Brain microvascular endothelial cell (primary cell): ENCODE measurements at regions not wholly inside any gene's neighbourhood (a gene's known extent, or its start where the extent isn't known, plus 50 kb on each side); places are given as distances from the start of the nearest gene placed in this dataset.

Experiments used
- DNase-seq: peaks from one replicate; pipeline ENCODE4 v3.0.0-alpha.2; 2020
- H3K27ac ChIP-seq: fragments of 250-450 bp; sonication (Bioruptor Pico); 2 replicates; pipeline ENCODE4 v1.5.1; 2020; ENCODE audit warnings: mild to moderate bottlenecking, moderate library complexity
- H3K27me3 ChIP-seq: fragments of 250-450 bp; sonication (Bioruptor Pico); replicated peaks from 2 replicates; pipeline ENCODE4 v1.5.1; 2020; ENCODE audit warnings: mild to moderate bottlenecking
- H3K36me3 ChIP-seq: fragments of 250-450 bp; sonication (Bioruptor Pico); replicated peaks from 2 replicates; pipeline ENCODE4 v1.5.1; 2020; ENCODE audit warnings: mild to moderate bottlenecking
- H3K4me3 ChIP-seq: 2 replicates; pipeline ENCODE4 v1.5.1; 2011; ENCODE audit warnings: low read depth, mild to moderate bottlenecking, control low read depth, low read length, moderate library complexity
- CTCF ChIP-seq: IDR thresholded peaks from 2 replicates; pipeline ENCODE4 v1.5.1; 2011; ENCODE audit warnings: low read depth, mild to moderate bottlenecking, moderate library complexity, low read length, control low read depth, inconsistent platforms; ENCODE audit errors: missing control alignments
- in situ Hi-C: cut with HindIII; loops from 2 replicates; pipeline ENCODE4 v1.10.0; 2017; ENCODE audit warnings: low sequenced_read_pairs, low pct_ligation_motif_present

GRCh38 chr2:30365201-30365600 lies 81.8 kb upstream of the LCLAT1 start:
- DNase-seq, result no peak
- Histone ChIP-seq H3K36me3 (no peaks in the 10 kb centered on the region), H3K4me3 (no peak overlapping the region), H3K27ac (no peak overlapping the region), H3K27me3 (no peaks in the 10 kb centered on the region)
- no peak for TF ChIP-seq CTCF
- in situ Hi-C loops, result no loop called here

- Histone ChIP-seq H3K36me3 (no peaks in the 10 kb centered on the region), H3K27me3 (no peaks in the 10 kb centered on the region), H3K4me3 (no peak overlapping the region), H3K27ac (no peak overlapping the region)
- TF ChIP-seq CTCF, result no peak
- DNase-seq, result peak; percentile 29
- in situ Hi-C loops, result no loop called here
These were observed 80.8 kb upstream of the LCLAT1 start for GRCh38 chr2:30366199-30366691.

- no peak overlapping the region for H3K4me3 ChIP-seq
- peak; percentile 10 for DNase-seq
- H3K27me3 ChIP-seq, result no peaks in the 10 kb centered on the region
- H3K36me3 ChIP-seq, result no peaks in the 10 kb centered on the region
- no peak overlapping the region for H3K27ac ChIP-seq
- no peak for TF ChIP-seq CTCF
- in situ Hi-C loops, result no loop called here
These were observed 79.6 kb upstream of the LCLAT1 start for GRCh38 chr2:30367232-30368070.

- H3K4me3 ChIP-seq, result no peak overlapping the region
- H3K27me3 ChIP-seq, result no peaks in the 10 kb centered on the region
- TF ChIP-seq CTCF, result no peak
- in situ Hi-C loops, result no loop called here
- no peak for DNase-seq
- no peak overlapping the region for H3K27ac ChIP-seq
- no peaks in the 10 kb centered on the region for H3K36me3 ChIP-seq
These were observed 78.8 kb upstream of the LCLAT1 start for GRCh38 chr2:30368258-30368657.

- in situ Hi-C loops, result no loop called here
- Histone ChIP-seq H3K36me3 (no peaks in the 10 kb centered on the region), H3K4me3 (no peak overlapping the region), H3K27me3 (no peaks in the 10 kb centered on the region), H3K27ac (no peak overlapping the region)
- no peak for TF ChIP-seq CTCF
- DNase-seq, result no peak
These were observed 75.9 kb upstream of the LCLAT1 start for GRCh38 chr2:30371028-30371689.
